Endodermal cell (in vitro differentiated cells): ENCODE measurements at regions not wholly inside any gene's neighbourhood (a gene's known extent, or its start where the extent isn't known, plus 50 kb on each side); places are given as distances from the start of the nearest gene placed in this dataset.

Source experiments
- DNase-seq: peaks from one replicate; pipeline ENCODE4 v3.0.0-alpha.2; 2017
- H3K27ac ChIP-seq: 2 replicates; pipeline ENCODE4 v1.5.1; 2013; ENCODE audit warnings: mild to moderate bottlenecking, low read depth, low read length, moderate library complexity
- H3K27me3 ChIP-seq: 2 replicates; pipeline ENCODE4 v1.6.1; 2013; ENCODE audit warnings: mild to moderate bottlenecking, low read length, moderate library complexity; ENCODE audit not compliant: insufficient read depth, control insufficient read depth, poor library complexity, severe bottlenecking
- H3K36me3 ChIP-seq: 2 replicates; pipeline ENCODE4 v1.7.0; 2013; ENCODE audit warnings: mild to moderate bottlenecking, low read length, moderate library complexity; ENCODE audit not compliant: control insufficient read depth, insufficient read depth
- H3K4me1 ChIP-seq: one replicate; pipeline ENCODE4 v1.7.0; 2013; ENCODE audit warnings: low read length; ENCODE audit not compliant: control insufficient read depth, insufficient read depth
- H3K4me3 ChIP-seq: 2 replicates; pipeline ENCODE4 v1.5.1; 2013; ENCODE audit warnings: mild to moderate bottlenecking, low read length, moderate library complexity
- H3K9ac ChIP-seq: 2 replicates; pipeline ENCODE4 v1.6.1; 2013; ENCODE audit warnings: mild to moderate bottlenecking, low read length, moderate library complexity; ENCODE audit not compliant: poor library complexity, severe bottlenecking; ENCODE audit errors: extremely low read depth
- H3K9me3 ChIP-seq: 2 replicates; pipeline ENCODE4 v1.6.1; 2013; ENCODE audit warnings: mild to moderate bottlenecking, low read length, moderate library complexity; ENCODE audit not compliant: control insufficient read depth
- H3K27ac Mint-ChIP-seq: 2 replicates; pipeline ENCODE4 v1.8.0; 2020; ENCODE audit warnings: mixed read lengths
- H3K27me3 Mint-ChIP-seq: 2 replicates; pipeline ENCODE4 v1.8.0; 2021; ENCODE audit warnings: mild to moderate bottlenecking, mixed read lengths; ENCODE audit not compliant: insufficient read depth
- H3K36me3 Mint-ChIP-seq: 2 replicates; pipeline ENCODE4 v1.8.0; 2020; ENCODE audit warnings: low read depth, mixed read lengths
- H3K4me1 Mint-ChIP-seq: 2 replicates; pipeline ENCODE4 v1.8.0; 2020; ENCODE audit warnings: mixed read lengths
- H3K4me3 Mint-ChIP-seq: 2 replicates; pipeline ENCODE4 v1.8.0; 2020; ENCODE audit warnings: mild to moderate bottlenecking, moderate library complexity, mixed read lengths
- H3K9me3 Mint-ChIP-seq: 2 replicates; pipeline ENCODE4 v1.8.0; 2020; ENCODE audit warnings: mild to moderate bottlenecking, mixed read lengths
- WGBS, 2 experiments: methylation state at CpG; one replicate each; pipeline versions ENCODE4 v1.1.5 to v1.1.7; 2013; ENCODE audit warnings: missing lambda C conversion rate in 2 of 2, mixed read lengths in 1 of 2; ENCODE audit not compliant: insufficient coverage in 1 of 2, insufficient read length in 1 of 2; 5-methylcytosine and 5-hydroxymethylcytosine counted together
- TF ChIP-seq, protein P1 (sequence below): fragments of 200-600 bp; sonication (generic); conservative IDR thresholded peaks from 2 replicates; pipeline ENCODE4 v1.5.0; 2021; ENCODE audit warnings: antibody characterized with exemption, mild to moderate bottlenecking

DNA sequence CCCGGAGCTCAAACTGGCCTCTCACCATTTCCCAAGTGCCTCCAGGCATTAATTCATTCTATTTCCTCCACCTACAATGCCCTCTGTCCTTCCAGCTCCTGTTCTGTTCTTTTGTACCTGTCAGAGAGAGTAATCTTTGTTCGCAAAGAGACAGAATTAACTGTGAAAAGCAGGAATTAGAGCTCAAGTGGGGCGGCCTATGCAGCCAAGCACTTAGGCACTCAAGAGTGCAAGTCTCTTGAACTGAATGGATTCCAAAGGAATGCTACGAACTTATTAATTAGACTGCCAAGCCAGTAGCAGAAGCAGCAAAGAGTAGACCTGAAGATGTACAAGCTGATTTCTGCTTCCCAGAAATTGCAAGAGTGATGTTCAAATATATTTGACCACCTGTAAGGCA is 338.3 kb upstream of the AUTS2 start:
- peaks cover 24% of the 10 kb centered on the region for H3K27me3 Mint-ChIP-seq
- Histone ChIP-seq H3K9ac (no peak overlapping the region), H3K4me3 (no peak overlapping the region), H3K27me3 (peaks cover 24% of the 10 kb centered on the region), H3K9me3 (no peaks in the 10 kb centered on the region), H3K36me3 (no peaks in the 10 kb centered on the region), H3K27ac (no peak overlapping the region), H3K4me1 (no peaks in the 10 kb centered on the region)
- 88 to 92% methylated on average over 4 of the region's 4 CpGs for WGBS, 2 experiments
- TF ChIP-seq, protein P1, sequence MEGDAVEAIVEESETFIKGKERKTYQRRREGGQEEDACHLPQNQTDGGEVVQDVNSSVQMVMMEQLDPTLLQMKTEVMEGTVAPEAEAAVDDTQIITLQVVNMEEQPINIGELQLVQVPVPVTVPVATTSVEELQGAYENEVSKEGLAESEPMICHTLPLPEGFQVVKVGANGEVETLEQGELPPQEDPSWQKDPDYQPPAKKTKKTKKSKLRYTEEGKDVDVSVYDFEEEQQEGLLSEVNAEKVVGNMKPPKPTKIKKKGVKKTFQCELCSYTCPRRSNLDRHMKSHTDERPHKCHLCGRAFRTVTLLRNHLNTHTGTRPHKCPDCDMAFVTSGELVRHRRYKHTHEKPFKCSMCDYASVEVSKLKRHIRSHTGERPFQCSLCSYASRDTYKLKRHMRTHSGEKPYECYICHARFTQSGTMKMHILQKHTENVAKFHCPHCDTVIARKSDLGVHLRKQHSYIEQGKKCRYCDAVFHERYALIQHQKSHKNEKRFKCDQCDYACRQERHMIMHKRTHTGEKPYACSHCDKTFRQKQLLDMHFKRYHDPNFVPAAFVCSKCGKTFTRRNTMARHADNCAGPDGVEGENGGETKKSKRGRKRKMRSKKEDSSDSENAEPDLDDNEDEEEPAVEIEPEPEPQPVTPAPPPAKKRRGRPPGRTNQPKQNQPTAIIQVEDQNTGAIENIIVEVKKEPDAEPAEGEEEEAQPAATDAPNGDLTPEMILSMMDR, result no peak
- H3K36me3 Mint-ChIP-seq, result no peaks in the 10 kb centered on the region
- no peak overlapping the region for H3K4me3 Mint-ChIP-seq
- no peak overlapping the region for H3K27ac Mint-ChIP-seq
- H3K9me3 Mint-ChIP-seq, result no peaks in the 10 kb centered on the region
- no peak for DNase-seq
- H3K4me1 Mint-ChIP-seq, result peaks cover 1% of the 10 kb centered on the region

DNA sequence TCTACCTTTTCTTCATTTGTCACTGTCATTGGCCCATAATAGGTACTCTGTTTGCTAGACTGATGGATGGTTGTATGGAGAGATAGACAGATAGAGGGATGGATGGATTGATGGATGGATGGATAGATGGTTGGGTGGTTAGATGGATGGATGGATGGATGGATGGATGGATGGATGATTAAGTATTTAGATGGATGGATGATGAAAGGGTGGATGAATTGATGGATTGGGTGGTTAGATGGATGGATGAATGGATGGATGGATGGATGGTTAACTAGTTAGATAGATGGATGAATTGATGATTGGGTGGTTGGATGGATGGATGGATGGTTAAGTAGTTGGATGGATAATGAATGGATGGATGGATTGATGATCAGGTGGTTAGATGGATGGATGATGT is 334.7 kb upstream of the AUTS2 start:
- no peaks in the 10 kb centered on the region for H3K36me3 ChIP-seq
- Mint-ChIP-seq H3K36me3 (no peaks in the 10 kb centered on the region), H3K4me3 (no peak overlapping the region), H3K4me1 (peaks cover 1% of the 10 kb centered on the region), H3K9me3 (no peaks in the 10 kb centered on the region), H3K27me3 (peaks cover 13% of the 10 kb centered on the region), H3K27ac (no peak overlapping the region)
- DNase-seq, result no peak
- H3K9me3 ChIP-seq, result no peaks in the 10 kb centered on the region
- no peak overlapping the region for H3K4me3 ChIP-seq
- no peaks in the 10 kb centered on the region for H3K4me1 ChIP-seq
- no peak overlapping the region for H3K9ac ChIP-seq
- H3K27me3 ChIP-seq, result peaks cover 25% of the 10 kb centered on the region
- no peak overlapping the region for H3K27ac ChIP-seq
- TF ChIP-seq, protein P1, result no peak

DNA sequence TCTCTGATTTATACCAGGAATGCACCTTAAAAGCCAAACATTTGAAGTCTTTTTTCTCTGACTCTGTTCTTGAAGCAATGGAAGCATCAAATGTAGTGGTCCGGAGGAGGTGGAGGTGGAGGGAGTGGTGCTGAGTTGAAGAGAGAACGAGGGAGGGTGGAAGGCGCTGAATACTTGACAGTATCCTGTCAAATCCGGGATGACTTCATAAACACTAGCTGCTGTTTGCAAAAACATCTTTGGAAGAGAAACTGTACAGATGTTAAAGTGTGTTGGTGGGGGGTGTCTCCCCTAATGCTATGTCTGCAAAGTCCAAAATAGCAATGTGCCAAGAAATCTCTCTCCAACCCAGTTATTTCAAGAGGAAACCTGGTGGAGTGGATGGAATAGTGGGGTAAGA is 328.5 kb upstream of the AUTS2 start:
- peaks cover 4% of the 10 kb centered on the region for H3K27me3 ChIP-seq
- peaks cover 21% of the 10 kb centered on the region for H3K27me3 Mint-ChIP-seq
- H3K36me3 Mint-ChIP-seq, result no peaks in the 10 kb centered on the region

More for the DNA sequence above, 328.5 kb upstream of the AUTS2 start:
- no peak overlapping the region for H3K4me3 ChIP-seq
- H3K9me3 ChIP-seq, result peaks cover 12% of the 10 kb centered on the region
- no peak overlapping the region for H3K9ac ChIP-seq
- no peaks in the 10 kb centered on the region for H3K4me1 ChIP-seq
- Mint-ChIP-seq H3K4me1 (no peaks in the 10 kb centered on the region), H3K27ac (no peak overlapping the region), H3K9me3 (no peaks in the 10 kb centered on the region), H3K4me3 (no peak overlapping the region)
- TF ChIP-seq, protein P1, result no peak
- 85 to 95% methylated on average over 4 of the region's 4 CpGs for WGBS, 2 experiments
- no peak for DNase-seq
- no peaks in the 10 kb centered on the region for H3K36me3 ChIP-seq
- no peak overlapping the region for H3K27ac ChIP-seq
